HG02981 (cell line): ENCODE measurements at regions not wholly inside any gene's neighbourhood (a gene's known extent, or its start where the extent isn't known, plus 50 kb on each side); places are given as distances from the start of the nearest gene placed in this dataset.

Source experiments
- ATAC-seq: cut with Tn5 transposase; IDR thresholded peaks from one replicate; pipeline ENCODE4 v1.9.1; 2021; ENCODE audit warnings: mild to moderate bottlenecking, moderate library complexity; ENCODE audit not compliant: unreplicated experiment

DNA sequence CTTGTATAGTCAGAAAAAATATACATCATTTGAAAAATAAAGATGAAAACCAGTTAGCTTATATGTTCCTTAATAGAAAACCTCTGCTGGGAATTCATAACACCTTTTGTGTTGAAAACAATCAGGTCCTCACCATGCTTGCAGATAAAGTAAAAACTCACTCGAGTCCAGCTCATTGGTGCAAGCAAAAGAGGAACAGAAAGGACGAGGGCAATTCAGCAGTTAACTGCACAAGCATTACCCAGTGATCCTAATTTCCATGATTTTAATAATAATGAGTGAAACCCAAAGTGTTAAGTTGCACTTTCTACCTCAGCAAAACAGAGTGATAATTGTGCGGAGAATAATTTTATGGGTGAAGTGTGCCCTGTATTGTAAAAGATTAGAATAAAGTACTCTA is 839.9 kb downstream of the BCL11A start:
- no peak for ATAC-seq

DNA sequence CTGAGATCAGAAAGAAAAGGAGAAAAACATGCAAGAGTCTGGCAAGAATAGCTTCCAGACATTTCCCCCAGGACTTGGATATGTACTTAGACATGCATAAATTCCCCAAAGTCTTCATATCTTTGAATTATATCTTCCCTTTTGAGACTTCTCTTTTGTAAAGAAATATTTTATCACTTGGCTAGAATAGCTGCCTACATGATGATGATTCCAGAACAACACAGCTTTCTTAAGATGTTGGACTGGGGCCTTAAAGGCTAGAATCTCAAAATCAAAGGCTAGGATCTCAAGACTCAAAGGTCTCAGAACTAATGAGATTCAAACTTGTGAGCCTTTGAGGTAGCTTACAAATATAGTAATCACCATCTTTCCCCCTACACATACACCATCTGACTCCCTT is 842.3 kb downstream of the BCL11A start:
- no peak for ATAC-seq

DNA sequence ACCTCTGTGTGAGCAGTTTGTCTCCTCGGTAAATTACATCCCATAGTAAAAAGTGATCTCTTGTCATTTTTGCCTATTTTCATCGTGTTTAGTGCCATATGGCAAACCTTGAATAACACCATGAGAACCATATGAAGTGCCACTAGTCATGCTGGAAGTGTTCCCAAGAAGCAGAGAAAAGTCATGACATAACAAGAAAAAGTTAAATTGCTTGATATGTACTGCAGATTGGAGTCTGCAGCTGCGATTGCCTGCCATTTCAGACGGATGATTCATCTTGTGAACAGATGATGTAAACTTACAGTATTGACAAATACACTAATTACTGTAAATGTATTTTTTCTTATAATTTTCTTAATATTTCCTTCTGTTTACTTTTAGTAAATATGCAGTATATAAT is 846.7 kb downstream of the BCL11A start:
- no peak for ATAC-seq

DNA sequence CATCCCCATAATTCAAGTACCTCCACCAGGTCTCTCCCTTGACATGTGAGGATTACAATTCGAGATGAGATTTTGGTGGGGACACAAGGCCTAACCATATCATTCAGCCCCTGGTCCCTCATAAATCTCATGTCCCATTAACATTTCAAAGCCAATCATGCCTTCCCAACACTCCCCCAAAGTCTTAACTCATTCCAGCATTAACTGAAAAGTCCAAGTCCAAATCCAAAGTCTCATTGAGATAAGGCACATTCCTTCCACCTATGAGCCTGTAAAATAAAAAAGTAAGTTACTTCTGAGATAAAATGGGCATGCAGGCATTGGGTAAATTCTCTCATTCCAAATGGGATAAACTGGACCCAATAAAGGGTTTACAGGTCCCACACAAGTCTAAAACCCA is 849.7 kb downstream of the BCL11A start:
- ATAC-seq, result no peak

DNA sequence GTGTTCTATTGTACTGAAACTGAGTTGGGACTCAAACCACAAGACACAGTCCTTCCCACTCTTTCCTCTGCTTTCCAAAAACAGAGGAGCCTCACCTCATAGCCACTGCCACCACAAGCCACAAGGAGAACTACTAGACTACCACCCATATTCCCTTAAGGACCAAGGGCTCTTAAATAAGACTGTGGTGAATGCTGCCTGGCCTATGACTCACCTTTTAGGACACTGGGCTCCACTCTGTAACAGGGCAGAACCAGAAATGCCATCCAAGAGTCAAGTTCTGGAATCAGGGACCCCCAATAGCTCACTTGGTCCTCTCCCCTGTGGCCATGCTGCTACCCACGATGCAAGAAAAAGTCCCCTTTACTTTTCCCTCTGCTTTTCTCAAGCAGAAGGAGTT is 851.4 kb downstream of the BCL11A start:
- no peak for ATAC-seq

- no peak for ATAC-seq
Measured at GRCh38 chr2:59701271-59701994, 852.0 kb downstream of the BCL11A start.

- no peak for ATAC-seq
Measured at GRCh38 chr2:59694176-59694575, 859.3 kb downstream of the BCL11A start.

GRCh38 chr2:59693231-59693959 is 860.1 kb downstream of the BCL11A start:
- ATAC-seq, result no peak

- ATAC-seq, result no peak
Measured at GRCh38 chr2:59691518-59692190, 861.8 kb downstream of the BCL11A start.

- ATAC-seq, result no peak
Measured at GRCh38 chr2:59690849-59691248, 862.6 kb downstream of the BCL11A start.

- ATAC-seq, result no peak
Measured at GRCh38 chr2:59684771-59685166, 868.7 kb downstream of the BCL11A start.

- no peak for ATAC-seq
Measured at GRCh38 chr2:59684116-59684770, 869.2 kb downstream of the BCL11A start.

- no peak for ATAC-seq
Measured at GRCh38 chr2:59680863-59681262, 872.6 kb downstream of the BCL11A start.

GRCh38 chr2:59677158-59677557 is 876.3 kb downstream of the BCL11A start:
- no peak for ATAC-seq

DNA sequence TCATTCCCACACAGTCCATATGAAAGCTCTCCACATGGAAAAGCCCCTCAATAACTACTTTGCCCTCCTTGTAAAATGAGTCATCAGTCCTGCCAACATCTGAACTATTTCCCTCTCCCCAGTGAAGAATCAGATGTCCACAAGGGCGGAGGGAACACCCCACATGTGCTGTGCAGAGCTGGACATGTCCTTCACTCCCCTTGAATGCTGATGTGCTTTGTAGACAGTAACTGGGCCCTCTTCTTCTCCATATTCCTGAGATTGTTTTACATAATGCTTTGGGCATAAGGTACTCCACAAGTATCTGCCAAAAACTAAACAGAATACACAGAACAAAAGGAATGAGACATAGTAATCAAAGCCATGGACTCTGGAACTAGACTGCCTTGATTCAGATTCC is 879.4 kb downstream of the BCL11A start:
- ATAC-seq, result no peak

GRCh38 chr2:59665021-59665420 is 888.4 kb downstream of the BCL11A start:
- no peak for ATAC-seq

- ATAC-seq, result no peak
Measured at GRCh38 chr2:59662127-59662861, 891.2 kb downstream of the BCL11A start.

DNA sequence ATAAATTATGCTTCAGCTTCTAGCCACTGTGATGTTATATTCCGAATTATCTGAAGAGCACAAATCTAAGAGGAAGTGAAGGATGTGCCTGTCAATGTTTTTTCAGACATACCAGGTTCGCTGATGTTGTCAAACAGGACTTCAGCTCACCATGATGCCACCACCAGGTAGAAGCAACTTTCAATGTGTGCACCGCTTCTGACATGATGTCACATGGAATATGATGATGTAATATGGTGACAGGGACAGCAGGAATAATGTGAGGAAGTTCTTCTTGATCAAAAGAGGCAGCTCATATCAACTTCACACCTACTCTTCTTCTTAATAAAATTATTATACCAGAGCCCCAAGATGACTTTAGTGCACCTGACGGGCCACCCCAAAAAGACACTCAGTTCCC is 893.2 kb downstream of the BCL11A start:
- no peak for ATAC-seq

- no peak for ATAC-seq
Measured at GRCh38 chr2:59658906-59659635, 894.4 kb downstream of the BCL11A start.

- ATAC-seq, result no peak
Measured at GRCh38 chr2:59655809-59656208, 897.6 kb downstream of the BCL11A start.
